ENCODE measurements at regions not wholly inside any gene's neighbourhood (a gene's known extent, or its start where the extent isn't known, plus 50 kb on each side); places are given as distances from the start of the nearest gene placed in this dataset.

GRCh38 chr2:235371018-235371417 lies 122.8 kb upstream of the AGAP1 start:
- TF ChIP-seq EZH2 (IDR thresholded peaks at IDR 0.05; ENCODE audit: low read length, missing control alignments), result no peak
- no peak for TF ChIP-seq CTCF (conservative IDR thresholded peaks at IDR 0.05 in 1 of 2, IDR thresholded peaks at IDR 0.05 in 1 of 2; ENCODE audit: low read depth in 1 of 2, low read length in 2 of 2)

Measured in fibroblast of lung (primary cell).